ENCODE measurements at regions not wholly inside any gene's neighbourhood (a gene's known extent, or its start where the extent isn't known, plus 50 kb on each side); places are given as distances from the start of the nearest gene placed in this dataset.

GRCh38 chr7:156151658-156152057, 339.4 kb upstream of the SHH start:
- Histone ChIP-seq H3K4me1 (ENCODE audit: control insufficient read depth in 2 of 2, insufficient read depth in 2 of 2, low read length in 2 of 2) (no peaks in the 10 kb centered on the region), H3K79me2 (ENCODE audit: control insufficient read depth, insufficient read depth, low read length) (no peaks in the 10 kb centered on the region), H3K27ac (ENCODE audit: low read length in 2 of 2) (no peak overlapping the region), H3K27me3 (replicated peaks in 1 of 4; ENCODE audit: control extremely low read depth in 1 of 4, control insufficient read depth in 3 of 4, insufficient read depth in 4 of 4, low read length in 3 of 4) (no peaks in the 10 kb centered on the region), H3K4me2 (replicated peaks; ENCODE audit: low read depth, low read length, poor library complexity, severe bottlenecking) (no peak overlapping the region), H3K9me3 (ENCODE audit: control extremely low read depth in 1 of 3, control insufficient read depth in 2 of 3, insufficient read depth in 1 of 3, low read length in 2 of 3) (peaks cover 0 to 8% (median 0%) of the 10 kb centered on the region in 3 donors), H4K20me1 (ENCODE audit: control insufficient read depth, insufficient read depth, low read length, poor library complexity, severe bottlenecking) (no peaks in the 10 kb centered on the region), H3K9ac (ENCODE audit: low read length) (no peak overlapping the region), H2AFZ (ENCODE audit: insufficient read depth, low read depth, low read length, poor library complexity, severe bottlenecking) (no peak overlapping the region), H3K4me3 (ENCODE audit: control extremely low read depth in 1 of 5, extremely low read depth in 1 of 5, insufficient read depth in 1 of 5, low read depth in 2 of 5, low read length in 4 of 5) (no peak overlapping the region), H3K36me3 (replicated peaks in 1 of 2; ENCODE audit: control extremely low read depth in 1 of 2, control insufficient read depth in 1 of 2, extremely low read depth in 1 of 2, insufficient read depth in 2 of 2, low read length in 1 of 2) (no peaks in the 10 kb centered on the region)
- ChIA-PET CTCF (no interaction called here), POLR2A (no interaction called here)
- Mint-ChIP-seq H3K4me3 (no peak overlapping the region), H3K9me3 (ENCODE audit: insufficient read depth) (no peaks in the 10 kb centered on the region), H3K27ac (no peak overlapping the region), H3K4me1 (no peaks in the 10 kb centered on the region), H3K27me3 (peaks cover 7% of the 10 kb centered on the region)
- ATAC-seq (ENCODE audit: low read depth) (no peak), DNase-seq (no peak)
- 86% methylated on average over 1 of the region's 6 CpGs for WGBS (ENCODE audit: insufficient coverage)
- intact Hi-C loops (cut with micrococcal nuclease) = no loop called here
- no peak for TF ChIP-seq CTCF (IDR thresholded peaks at IDR 0.05)
- no peak for TF ChIP-seq EZH2 (IDR thresholded peaks at IDR 0.05; ENCODE audit: borderline replicate concordance, insufficient read depth, low read depth, low read length, poor library complexity, severe bottlenecking)

- no peak for ATAC-seq (ENCODE audit: low read depth)
- H3K9ac ChIP-seq (ENCODE audit: low read length) = no peak overlapping the region
Measured at GRCh38 chr7:156151078-156151477, 338.8 kb upstream of the SHH start.

More at GRCh38 chr7:156151078-156151477, 338.8 kb upstream of the SHH start:
- Histone ChIP-seq H3K4me1 (ENCODE audit: control insufficient read depth in 2 of 2, insufficient read depth in 2 of 2, low read length in 2 of 2) (no peaks in the 10 kb centered on the region), H3K79me2 (ENCODE audit: control insufficient read depth, insufficient read depth, low read length) (no peaks in the 10 kb centered on the region), H4K20me1 (ENCODE audit: control insufficient read depth, insufficient read depth, low read length, poor library complexity, severe bottlenecking) (no peaks in the 10 kb centered on the region), H3K4me3 (ENCODE audit: control extremely low read depth in 1 of 5, extremely low read depth in 1 of 5, insufficient read depth in 1 of 5, low read depth in 2 of 5, low read length in 4 of 5) (no peak overlapping the region), H3K27me3 (replicated peaks in 1 of 4; ENCODE audit: control extremely low read depth in 1 of 4, control insufficient read depth in 3 of 4, insufficient read depth in 4 of 4, low read length in 3 of 4) (no peaks in the 10 kb centered on the region), H3K4me2 (replicated peaks; ENCODE audit: low read depth, low read length, poor library complexity, severe bottlenecking) (no peak overlapping the region), H2AFZ (ENCODE audit: insufficient read depth, low read depth, low read length, poor library complexity, severe bottlenecking) (no peak overlapping the region), H3K27ac (ENCODE audit: low read length in 2 of 2) (no peak overlapping the region), H3K9me3 (ENCODE audit: control extremely low read depth in 1 of 3, control insufficient read depth in 2 of 3, insufficient read depth in 1 of 3, low read length in 2 of 3) (peaks cover 0 to 9% (median 0%) of the 10 kb centered on the region in 3 donors), H3K36me3 (replicated peaks in 1 of 2; ENCODE audit: control extremely low read depth in 1 of 2, control insufficient read depth in 1 of 2, extremely low read depth in 1 of 2, insufficient read depth in 2 of 2, low read length in 1 of 2) (no peaks in the 10 kb centered on the region)
- ChIA-PET CTCF (no interaction called here), POLR2A (no interaction called here)
- Mint-ChIP-seq H3K9me3 (ENCODE audit: insufficient read depth) (no peaks in the 10 kb centered on the region), H3K27me3 (peaks cover 7% of the 10 kb centered on the region), H3K27ac (no peak overlapping the region), H3K4me1 (no peaks in the 10 kb centered on the region), H3K4me3 (no peak overlapping the region)
- intact Hi-C loops (cut with micrococcal nuclease) = no loop called here
- 75% methylated on average over 7 of the region's 8 CpGs for WGBS (ENCODE audit: insufficient coverage)
- DNase-seq = no peak
- TF ChIP-seq CTCF (IDR thresholded peaks at IDR 0.05) = no peak
- no peak for TF ChIP-seq EZH2 (IDR thresholded peaks at IDR 0.05; ENCODE audit: borderline replicate concordance, insufficient read depth, low read depth, low read length, poor library complexity, severe bottlenecking)

Data from B cell (primary cell).